Activated naive CD4-positive, alpha-beta T cell treated with anti-CD3 and anti-CD28 coated beads for 36 hours (primary cell): ENCODE measurements at regions not wholly inside any gene's neighbourhood (a gene's known extent, or its start where the extent isn't known, plus 50 kb on each side); places are given as distances from the start of the nearest gene placed in this dataset.

Experiments used
- CTCF ChIA-PET: fragments of 350-600 bp; sonication (Branson Sonifier 250); formaldehyde crosslinking; loops from one replicate; lab custom pipeline; 2021; ENCODE audit warnings: antibody characterized with exemption; lab: Charles Lee
- DNase-seq: peaks from one replicate; pipeline ENCODE4 v3.0.0-alpha.2; 2020
- H3K27ac Mint-ChIP-seq: one replicate; pipeline ENCODE4 v1.8.0; 2021; ENCODE audit warnings: mild to moderate bottlenecking, mixed read lengths
- H3K27me3 Mint-ChIP-seq: one replicate; pipeline ENCODE4 v1.8.0; 2021; ENCODE audit warnings: low read depth, mixed read lengths
- H3K36me3 Mint-ChIP-seq: one replicate; pipeline ENCODE4 v1.8.0; 2021; ENCODE audit warnings: low read depth, mixed read lengths
- H3K4me1 Mint-ChIP-seq: one replicate; pipeline ENCODE4 v1.8.0; 2021; ENCODE audit warnings: low read depth, mixed read lengths
- H3K4me3 Mint-ChIP-seq: one replicate; pipeline ENCODE4 v1.8.0; 2021; ENCODE audit warnings: mild to moderate bottlenecking, moderate library complexity, mixed read lengths
- H3K9me3 Mint-ChIP-seq: one replicate; pipeline ENCODE4 v1.8.0; 2021; ENCODE audit warnings: mixed read lengths
- intact Hi-C: fragments of 100-400 bp; cut with micrococcal nuclease; formaldehyde crosslinking; loops from one replicate; pipeline ENCODE4 v1.15.1; 2023

- Mint-ChIP-seq H3K4me3 (no peak overlapping the region), H3K9me3 (no peaks in the 10 kb centered on the region), H3K27me3 (no peaks in the 10 kb centered on the region), H3K4me1 (no peaks in the 10 kb centered on the region), H3K27ac (no peak overlapping the region), H3K36me3 (peaks cover 3% of the 10 kb centered on the region)
- no peak for DNase-seq
- CTCF ChIA-PET, result no interaction called here
- intact Hi-C loops, result no loop called here
Observed at GRCh38 chr2:186299610-186300009, 186.4 kb upstream of the ZC3H15 start.

GRCh38 chr2:186302263-186302662, 183.8 kb upstream of the ZC3H15 start:
- Mint-ChIP-seq H3K9me3 (no peaks in the 10 kb centered on the region), H3K27me3 (no peaks in the 10 kb centered on the region), H3K27ac (no peak overlapping the region), H3K4me3 (no peak overlapping the region), H3K4me1 (no peaks in the 10 kb centered on the region), H3K36me3 (peaks cover 3% of the 10 kb centered on the region)
- intact Hi-C loops, result no loop called here
- no peak for DNase-seq
- CTCF ChIA-PET, result no interaction called here

GRCh38 chr2:186303091-186303490, 183.0 kb upstream of the ZC3H15 start:
- CTCF ChIA-PET, result no interaction called here
- no peak overlapping the region for H3K4me3 Mint-ChIP-seq
- no peaks in the 10 kb centered on the region for H3K4me1 Mint-ChIP-seq
- no peaks in the 10 kb centered on the region for H3K9me3 Mint-ChIP-seq
- intact Hi-C loops, result no loop called here
- peaks cover 7% of the 10 kb centered on the region for H3K36me3 Mint-ChIP-seq
- DNase-seq, result no peak
- H3K27ac Mint-ChIP-seq, result no peak overlapping the region
- no peaks in the 10 kb centered on the region for H3K27me3 Mint-ChIP-seq

GRCh38 chr2:186304064-186304463, 182.0 kb upstream of the ZC3H15 start:
- CTCF ChIA-PET, result no interaction called here
- no peak for DNase-seq
- peaks cover 7% of the 10 kb centered on the region for H3K36me3 Mint-ChIP-seq
- H3K4me1 Mint-ChIP-seq, result no peaks in the 10 kb centered on the region
- intact Hi-C loops, result no loop called here
- no peak overlapping the region for H3K4me3 Mint-ChIP-seq
- H3K27ac Mint-ChIP-seq, result no peak overlapping the region
- no peaks in the 10 kb centered on the region for H3K9me3 Mint-ChIP-seq
- no peaks in the 10 kb centered on the region for H3K27me3 Mint-ChIP-seq

GRCh38 chr2:186306754-186307153, 179.3 kb upstream of the ZC3H15 start:
- CTCF ChIA-PET, result no interaction called here
- peaks cover 11% of the 10 kb centered on the region for H3K36me3 Mint-ChIP-seq
- H3K27ac Mint-ChIP-seq, result no peak overlapping the region
- H3K9me3 Mint-ChIP-seq, result peaks cover 2% of the 10 kb centered on the region
- intact Hi-C loops, result no loop called here
- no peaks in the 10 kb centered on the region for H3K27me3 Mint-ChIP-seq
- H3K4me1 Mint-ChIP-seq, result no peaks in the 10 kb centered on the region
- no peak for DNase-seq
- no peak overlapping the region for H3K4me3 Mint-ChIP-seq

- no peak overlapping the region for H3K4me3 Mint-ChIP-seq
- H3K4me1 Mint-ChIP-seq, result no peaks in the 10 kb centered on the region
- H3K36me3 Mint-ChIP-seq, result peaks cover 13% of the 10 kb centered on the region
- no peak for DNase-seq
- peaks cover 4% of the 10 kb centered on the region for H3K9me3 Mint-ChIP-seq
- H3K27me3 Mint-ChIP-seq, result no peaks in the 10 kb centered on the region
- intact Hi-C loops, result no loop called here
- CTCF ChIA-PET, result no interaction called here
- H3K27ac Mint-ChIP-seq, result no peak overlapping the region
Observed at GRCh38 chr2:186307871-186308270, 178.2 kb upstream of the ZC3H15 start.

- Mint-ChIP-seq H3K27me3 (no peaks in the 10 kb centered on the region), H3K4me1 (no peaks in the 10 kb centered on the region), H3K36me3 (peaks cover 13% of the 10 kb centered on the region), H3K27ac (no peak overlapping the region), H3K9me3 (peaks cover 6% of the 10 kb centered on the region), H3K4me3 (no peak overlapping the region)
- intact Hi-C loops, result no loop called here
- DNase-seq, result no peak
- CTCF ChIA-PET, result no interaction called here
Observed at GRCh38 chr2:186308347-186308746, 177.7 kb upstream of the ZC3H15 start.

- Mint-ChIP-seq H3K27me3 (no peaks in the 10 kb centered on the region), H3K36me3 (peaks cover 15% of the 10 kb centered on the region), H3K27ac (no peak overlapping the region), H3K9me3 (peaks cover 10% of the 10 kb centered on the region), H3K4me3 (no peak overlapping the region), H3K4me1 (no peaks in the 10 kb centered on the region)
- DNase-seq, result no peak
- intact Hi-C loops, result no loop called here
- CTCF ChIA-PET, result no interaction called here
Observed at GRCh38 chr2:186309901-186310300, 176.2 kb upstream of the ZC3H15 start.

- DNase-seq, result no peak
- Mint-ChIP-seq H3K4me3 (no peak overlapping the region), H3K27me3 (no peaks in the 10 kb centered on the region), H3K4me1 (no peaks in the 10 kb centered on the region), H3K27ac (no peak overlapping the region), H3K36me3 (peaks cover 34% of the 10 kb centered on the region), H3K9me3 (peaks cover 42% of the 10 kb centered on the region)
- CTCF ChIA-PET, result no interaction called here
- intact Hi-C loops, result no loop called here
Observed at GRCh38 chr2:186319105-186319504, 167.0 kb upstream of the ZC3H15 start.

- H3K4me1 Mint-ChIP-seq, result no peaks in the 10 kb centered on the region
- CTCF ChIA-PET, result no interaction called here
- H3K27ac Mint-ChIP-seq, result no peak overlapping the region
- peaks cover 9% of the 10 kb centered on the region for H3K36me3 Mint-ChIP-seq
- intact Hi-C loops, result no loop called here
- H3K4me3 Mint-ChIP-seq, result no peak overlapping the region
- no peak for DNase-seq
- peaks cover 18% of the 10 kb centered on the region for H3K9me3 Mint-ChIP-seq
- no peaks in the 10 kb centered on the region for H3K27me3 Mint-ChIP-seq
Observed at GRCh38 chr2:186325827-186326535, 160.1 kb upstream of the ZC3H15 start.

GRCh38 chr2:186327251-186327868, 158.7 kb upstream of the ZC3H15 start:
- H3K4me3 Mint-ChIP-seq, result no peak overlapping the region
- no peak for DNase-seq
- H3K4me1 Mint-ChIP-seq, result no peaks in the 10 kb centered on the region
- peaks cover 9% of the 10 kb centered on the region for H3K36me3 Mint-ChIP-seq
- CTCF ChIA-PET, result no interaction called here
- peaks cover 14% of the 10 kb centered on the region for H3K9me3 Mint-ChIP-seq
- H3K27ac Mint-ChIP-seq, result no peak overlapping the region
- no peaks in the 10 kb centered on the region for H3K27me3 Mint-ChIP-seq
- intact Hi-C loops, result no loop called here

- H3K36me3 Mint-ChIP-seq, result peaks cover 1% of the 10 kb centered on the region
- H3K4me3 Mint-ChIP-seq, result no peak overlapping the region
- peaks cover 5% of the 10 kb centered on the region for H3K9me3 Mint-ChIP-seq
- no peak overlapping the region for H3K27ac Mint-ChIP-seq
- H3K4me1 Mint-ChIP-seq, result no peaks in the 10 kb centered on the region
- DNase-seq, result no peak
- intact Hi-C loops, result no loop called here
- CTCF ChIA-PET, result no interaction called here
- no peaks in the 10 kb centered on the region for H3K27me3 Mint-ChIP-seq
Observed at GRCh38 chr2:186328838-186329237, 157.2 kb upstream of the ZC3H15 start.

- no peak for DNase-seq
- CTCF ChIA-PET, result no interaction called here
- intact Hi-C loops, result no loop called here
Observed at GRCh38 chr2:186330050-186330449, 156.0 kb upstream of the ZC3H15 start.

More at GRCh38 chr2:186330050-186330449, 156.0 kb upstream of the ZC3H15 start:
- H3K4me1 Mint-ChIP-seq, result no peaks in the 10 kb centered on the region
- H3K4me3 Mint-ChIP-seq, result no peak overlapping the region
- peaks cover 1% of the 10 kb centered on the region for H3K36me3 Mint-ChIP-seq
- no peaks in the 10 kb centered on the region for H3K27me3 Mint-ChIP-seq
- no peak overlapping the region for H3K27ac Mint-ChIP-seq
- peaks cover 10% of the 10 kb centered on the region for H3K9me3 Mint-ChIP-seq
